Ovary (tissue), 7 donors: ENCODE measurements at regions not wholly inside any gene's neighbourhood (a gene's known extent, or its start where the extent isn't known, plus 50 kb on each side); places are given as distances from the start of the nearest gene placed in this dataset.

ENCODE experiments used
- DNase-seq, 5 donors: peaks; one replicate each; pipeline ENCODE4 v3.0.0-alpha.2; 2019 to 2020
- H3K27ac ChIP-seq, 2 donors: fragments of 200-600 bp; one replicate each; pipeline versions ENCODE4 v1.5.1 to v1.8.0; 2019 to 2022
- H3K27me3 ChIP-seq: fragments of 200-600 bp; one replicate; pipeline ENCODE4 v1.8.0; 2022
- H3K36me3 ChIP-seq: fragments of 200-600 bp; sonication (generic); one replicate; pipeline ENCODE4 v1.5.1; 2019
- H3K4me1 ChIP-seq: one replicate; pipeline ENCODE4 v1.8.1; 2013; ENCODE audit warnings: mild to moderate bottlenecking, moderate library complexity; ENCODE audit not compliant: insufficient read depth
- H3K4me3 ChIP-seq: fragments of 200-600 bp; sonication (generic); one replicate; pipeline ENCODE4 v1.5.1; 2017
- H3K9me3 ChIP-seq, 2 donors: fragments of 200-600 bp in 1 of 2; sonication (generic) in 1 of 2; one replicate each; pipeline versions ENCODE4 v1.5.1 to v1.8.1; 2013 to 2019; ENCODE audit warnings: mild to moderate bottlenecking in 1 of 2, moderate library complexity in 1 of 2
- CTCF ChIP-seq, 3 donors: fragments of 450-650 bp in 2 of 3; fragments of 200-600 bp in 1 of 3; IDR thresholded peaks; one replicate each; pipeline versions ENCODE4 v1.5.1 to v1.8.0; 2016 to 2022; ENCODE audit warnings: antibody characterized with exemption in 3 of 3, mild to moderate bottlenecking in 1 of 3
- EP300 ChIP-seq: sonication (generic); formaldehyde crosslinking; IDR thresholded peaks from one replicate; pipeline ENCODE4 v1.6.1; 2017; ENCODE audit warnings: antibody characterized with exemption
- POLR2A ChIP-seq: fragments of 450-650 bp; IDR thresholded peaks from one replicate; pipeline ENCODE4 v1.6.1; 2017; ENCODE audit warnings: antibody characterized with exemption, mild to moderate bottlenecking, moderate library complexity
- WGBS, 3 donors: extraction: QIAGEN DNeasy Blood & Tissue Kit in 1 of 3; methylation state at CpG; one replicate each; pipeline versions ENCODE4 v1.1.5 to v1.1.7; 2013 to 2017; 5-methylcytosine and 5-hydroxymethylcytosine counted together
- intact Hi-C, 4 donors: fragments of 100-400 bp; cut with DNase I; formaldehyde crosslinking; loops; one replicate each; pipeline versions ENCODE4 v1.11.0 to v1.15.1; 2022 to 2023
- donor health status: DM: no; HTN: no; CAD: no; lungs with moderate emphysema.
- donor health status: DM: no; HTN: no; CAD: no.
- donor health status: Bipolar disorder and iron deficiency.
- donor health status: DM: no; HTN: no; CAD: no.
- donor health status: DM: yes; HTN: yes; CAD: no.

- Histone ChIP-seq H3K27me3 (no peaks in the 10 kb centered on the region), H3K4me1 (no peaks in the 10 kb centered on the region), H3K9me3 (no peaks in the 10 kb centered on the region), H3K36me3 (no peaks in the 10 kb centered on the region), H3K4me3 (no peak overlapping the region), H3K27ac (no peak overlapping the region)
- no peak for TF ChIP-seq CTCF (IDR thresholded peaks at IDR 0.05)
- no peak for TF ChIP-seq EP300
- TF ChIP-seq POLR2A, result no peak
- DNase-seq, result no peak
- 82 to 84% (median 83%) methylated on average over 4 of the region's 4 CpGs for WGBS, 3 donors
- intact Hi-C loops, result no loop called here
Observed at GRCh38 chr12:42892702-42893551, 303.4 kb upstream of the PRICKLE1 start.

- no peaks in the 10 kb centered on the region for H3K36me3 ChIP-seq
- intact Hi-C loops, result no loop called here
- no peak overlapping the region for H3K4me3 ChIP-seq
- no peak overlapping the region for H3K27ac ChIP-seq
- no peak for DNase-seq
- no peaks in the 10 kb centered on the region for H3K4me1 ChIP-seq
- 42 to 43% (median 43%) methylated on average over 1 of the region's 1 CpG for WGBS, 3 donors
- no peaks in the 10 kb centered on the region for H3K9me3 ChIP-seq
- H3K27me3 ChIP-seq, result no peaks in the 10 kb centered on the region
- TF ChIP-seq CTCF (IDR thresholded peaks at IDR 0.05), result no peak
- TF ChIP-seq EP300, result no peak
- no peak for TF ChIP-seq POLR2A
Observed at GRCh38 chr12:42887657-42888056, 298.1 kb upstream of the PRICKLE1 start.

GRCh38 chr12:42886160-42886559, 296.6 kb upstream of the PRICKLE1 start:
- Histone ChIP-seq H3K4me1 (no peaks in the 10 kb centered on the region), H3K27me3 (no peaks in the 10 kb centered on the region), H3K9me3 (no peaks in the 10 kb centered on the region), H3K36me3 (no peaks in the 10 kb centered on the region), H3K4me3 (no peak overlapping the region), H3K27ac (no peak overlapping the region)
- TF ChIP-seq EP300 (no peak), POLR2A (no peak), CTCF (IDR thresholded peaks at IDR 0.05) (no peak)
- DNase-seq, result no peak
- 41 to 48% (median 45%) methylated on average over 3 of the region's 3 CpGs for WGBS, 3 donors
- intact Hi-C loops, result no loop called here

GRCh38 chr12:42885677-42886076, 296.1 kb upstream of the PRICKLE1 start:
- Histone ChIP-seq H3K4me1 (no peaks in the 10 kb centered on the region), H3K27ac (no peak overlapping the region), H3K27me3 (no peaks in the 10 kb centered on the region), H3K4me3 (no peak overlapping the region), H3K36me3 (no peaks in the 10 kb centered on the region), H3K9me3 (no peaks in the 10 kb centered on the region)
- no peak for DNase-seq
- WGBS, 3 donors, result 91 to 93% (median 93%) methylated on average over 2 of the region's 2 CpGs
- TF ChIP-seq CTCF (IDR thresholded peaks at IDR 0.05) (no peak), EP300 (no peak), POLR2A (no peak)
- intact Hi-C loops, result no loop called here
